Pancreas (tissue), 10 donors: ENCODE measurements at regions not wholly inside any gene's neighbourhood (a gene's known extent, or its start where the extent isn't known, plus 50 kb on each side); places are given as distances from the start of the nearest gene placed in this dataset.

Source experiments
- ATAC-seq, 4 donors: fragments of 200-7000 bp; cut with Tn5 transposase; one replicate each; pipeline versions ENCODE4 v1.8.0 to v1.9.1; 2020; ENCODE audit warnings: mild to moderate bottlenecking in 4 of 4, moderate library complexity in 4 of 4
- DNase-seq, 6 donors: peaks; one replicate each; pipeline ENCODE4 v3.0.0-alpha.2; 2020
- FAIRE-seq: peaks from 2 replicates; lab custom pipeline; 2012; peaks lifted over from hg19 to GRCh38; lab: Jason Lieb, UNC
- H3K27ac ChIP-seq, 4 donors: fragments of 200-600 bp; sonication (generic); 1 replicate in 3 of 4; 2 replicates in 1 of 4; pipeline versions ENCODE4 v1.5.0 to v1.8.0; 2020
- H3K27me3 ChIP-seq, 4 donors: fragments of 200-600 bp; one replicate each; pipeline ENCODE4 v1.8.0; 2021
- H3K36me3 ChIP-seq, 3 donors: fragments of 200-600 bp; sonication (generic) in 1 of 3; one replicate each; pipeline versions ENCODE4 v1.5.0 to v1.8.0; 2020 to 2021
- H3K4me1 ChIP-seq, 3 donors: fragments of 200-600 bp; one replicate each; pipeline ENCODE4 v1.8.0; 2021
- H3K4me3 ChIP-seq, 4 donors: fragments of 200-600 bp; sonication (generic) in 2 of 4; one replicate each; pipeline versions ENCODE4 v1.5.0 to v1.8.0; 2020 to 2021
- H3K9me3 ChIP-seq, 4 donors: fragments of 200-600 bp; one replicate each; pipeline ENCODE4 v1.8.0; 2021
- WGBS, 2 donors: extraction: QIAGEN DNeasy Blood & Tissue Kit; methylation state at CpG; one replicate each; pipeline ENCODE4 v1.1.7; 2013; 5-methylcytosine and 5-hydroxymethylcytosine counted together
- intact Hi-C, 3 donors: fragments of 100-400 bp; cut with DNase I; formaldehyde crosslinking; loops; one replicate each; pipeline versions ENCODE4 v1.11.1 to v1.14.2; 2022
- TF ChIP-seq, protein P1 (sequence below), 4 donors: fragments of 200-600 bp; sonication (generic) in 3 of 4; IDR thresholded peaks; one replicate each; pipeline versions ENCODE4 v1.5.0 to v1.8.0; 2021; ENCODE audit warnings: antibody characterized with exemption in 4 of 4
- donor health status: healthy with polysubstance abuse.
- donor health status: DM: no; HTN: no; CAD: no; lungs with moderate emphysema.
- donor health status: DM: no; HTN: no; CAD: no.
- donor health status: control.
- donor health status: control.
- donor health status: Bipolar disorder and iron deficiency.
- donor health status: DM: yes; HTN: yes; CAD: no.
- donor health status: DM: no; HTN: no; CAD: no.
- donor health status: DM: no; HTN: no; CAD: no.
- donor health status: DM: yes; HTN: yes; CAD: no.

DNA sequence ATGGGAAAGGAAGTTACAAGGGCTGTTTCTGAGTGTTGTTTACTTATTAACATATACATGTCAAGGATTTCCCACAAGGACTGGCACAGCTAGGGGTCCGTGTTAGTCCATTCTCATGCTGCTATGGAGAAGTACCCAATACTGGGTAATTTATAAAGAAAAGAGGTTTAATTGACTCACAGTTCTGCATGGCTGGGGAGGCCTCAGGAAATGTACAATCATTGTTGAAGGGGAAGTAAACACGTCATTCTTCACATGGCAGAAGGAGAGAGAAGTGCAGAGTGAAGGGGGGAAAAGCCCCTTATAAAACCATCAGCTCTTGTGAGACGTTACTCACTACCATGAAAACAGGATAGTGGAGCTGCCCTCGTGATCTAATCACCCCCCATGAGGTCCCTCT is 128.9 kb upstream of the CELF4 start:
- H3K27ac ChIP-seq: no peak overlapping the region
- no peaks in the 10 kb centered on the region for H3K27me3 ChIP-seq
- H3K4me1 ChIP-seq: no peaks in the 10 kb centered on the region
- DNase-seq (no peak), ATAC-seq (no peak), FAIRE-seq (no peak)
- TF ChIP-seq, protein P1, sequence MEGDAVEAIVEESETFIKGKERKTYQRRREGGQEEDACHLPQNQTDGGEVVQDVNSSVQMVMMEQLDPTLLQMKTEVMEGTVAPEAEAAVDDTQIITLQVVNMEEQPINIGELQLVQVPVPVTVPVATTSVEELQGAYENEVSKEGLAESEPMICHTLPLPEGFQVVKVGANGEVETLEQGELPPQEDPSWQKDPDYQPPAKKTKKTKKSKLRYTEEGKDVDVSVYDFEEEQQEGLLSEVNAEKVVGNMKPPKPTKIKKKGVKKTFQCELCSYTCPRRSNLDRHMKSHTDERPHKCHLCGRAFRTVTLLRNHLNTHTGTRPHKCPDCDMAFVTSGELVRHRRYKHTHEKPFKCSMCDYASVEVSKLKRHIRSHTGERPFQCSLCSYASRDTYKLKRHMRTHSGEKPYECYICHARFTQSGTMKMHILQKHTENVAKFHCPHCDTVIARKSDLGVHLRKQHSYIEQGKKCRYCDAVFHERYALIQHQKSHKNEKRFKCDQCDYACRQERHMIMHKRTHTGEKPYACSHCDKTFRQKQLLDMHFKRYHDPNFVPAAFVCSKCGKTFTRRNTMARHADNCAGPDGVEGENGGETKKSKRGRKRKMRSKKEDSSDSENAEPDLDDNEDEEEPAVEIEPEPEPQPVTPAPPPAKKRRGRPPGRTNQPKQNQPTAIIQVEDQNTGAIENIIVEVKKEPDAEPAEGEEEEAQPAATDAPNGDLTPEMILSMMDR (IDR thresholded peaks at IDR 0.05): no peak
- intact Hi-C loops: no loop called here
- no peak overlapping the region for H3K4me3 ChIP-seq
- H3K36me3 ChIP-seq: no peaks in the 10 kb centered on the region
- 33 to 44% methylated on average over 4 of the region's 4 CpGs for WGBS, 2 donors
- H3K9me3 ChIP-seq: no peaks in the 10 kb centered on the region

DNA sequence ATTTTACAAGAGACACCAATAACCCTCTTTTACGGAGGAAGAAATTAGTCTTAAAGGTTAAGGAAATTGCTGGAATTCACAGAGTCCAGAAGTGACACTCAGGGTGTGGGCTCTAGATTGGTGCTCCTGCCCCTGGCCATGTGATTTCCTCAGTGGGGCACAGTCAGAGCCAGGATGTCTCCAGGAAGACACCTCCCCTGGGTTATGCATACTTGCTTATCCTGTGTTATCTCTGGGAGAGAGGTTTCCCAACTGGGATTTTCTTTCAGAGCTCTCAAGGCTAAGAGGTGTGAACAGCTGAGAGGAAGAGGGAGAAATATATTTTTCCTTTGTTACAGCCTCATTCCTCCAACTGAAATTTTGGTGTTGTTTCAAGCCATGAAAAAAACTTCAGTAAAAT is 125.6 kb upstream of the CELF4 start:
- TF ChIP-seq, protein P1 (IDR thresholded peaks at IDR 0.05): no peak
- no peaks in the 10 kb centered on the region for H3K27me3 ChIP-seq
- no peaks in the 10 kb centered on the region for H3K9me3 ChIP-seq
- DNase-seq (no peak), ATAC-seq (no peak), FAIRE-seq (no peak)
- H3K27ac ChIP-seq: no peak overlapping the region
- WGBS, 2 donors: 81 to 85% methylated on average over 1 of the region's 1 CpG
- intact Hi-C loops: no loop called here
- no peaks in the 10 kb centered on the region for H3K36me3 ChIP-seq
- H3K4me1 ChIP-seq: no peaks in the 10 kb centered on the region
- no peak overlapping the region for H3K4me3 ChIP-seq

DNA sequence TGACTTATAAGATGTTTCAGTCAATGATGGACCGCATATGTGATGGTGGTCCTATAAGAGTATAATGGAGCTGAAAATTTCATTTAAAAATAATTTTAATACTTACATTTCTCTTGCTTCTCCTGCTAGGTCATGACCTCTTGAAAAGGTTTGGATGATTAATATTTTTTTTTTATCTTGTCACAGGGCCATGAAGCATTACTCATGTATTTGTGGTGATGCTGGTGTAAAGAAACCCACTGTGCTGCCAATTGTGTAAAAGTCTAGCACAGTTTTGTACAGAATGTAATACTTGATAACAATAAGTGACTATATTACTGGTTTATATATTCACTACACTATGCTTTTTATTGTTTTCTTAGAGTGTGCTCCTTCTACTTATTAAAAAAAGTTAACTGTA is 124.2 kb upstream of the CELF4 start:
- 88 to 91% methylated on average over 1 of the region's 1 CpG for whole genome bisulfite sequencing, 2 donors
- Histone ChIP-seq H3K27ac (no peak overlapping the region), H3K27me3 (no peaks in the 10 kb centered on the region), H3K36me3 (no peaks in the 10 kb centered on the region), H3K4me1 (no peaks in the 10 kb centered on the region), H3K9me3 (no peaks in the 10 kb centered on the region), H3K4me3 (no peak overlapping the region)
- DNase-seq (no peak), ATAC-seq (no peak), FAIRE-seq (no peak)
- TF ChIP-seq, protein P1 (IDR thresholded peaks at IDR 0.05): no peak
- intact Hi-C loops: no loop called here

DNA sequence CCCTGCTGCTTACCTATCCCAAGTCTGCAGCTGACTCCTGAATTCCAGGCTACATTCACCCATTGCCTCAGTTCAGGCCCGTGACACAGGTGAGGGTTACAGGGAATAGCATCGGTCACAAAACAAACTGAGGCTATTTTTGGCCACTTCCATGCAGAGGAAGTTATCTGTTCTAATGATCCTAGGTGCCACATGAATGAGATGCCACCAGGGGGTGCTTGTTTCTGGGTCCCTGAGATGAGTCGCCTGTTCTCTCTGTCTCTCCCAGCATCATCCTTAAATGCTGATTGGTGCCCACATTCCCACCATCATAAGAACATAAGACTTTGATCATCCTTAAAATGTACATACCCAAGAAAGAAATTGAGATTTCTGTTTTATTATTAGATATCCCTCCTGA is 119.0 kb upstream of the CELF4 start:
- Histone ChIP-seq H3K9me3 (no peaks in the 10 kb centered on the region), H3K4me3 (no peak overlapping the region), H3K27me3 (no peaks in the 10 kb centered on the region), H3K27ac (no peak overlapping the region), H3K36me3 (no peaks in the 10 kb centered on the region), H3K4me1 (no peaks in the 10 kb centered on the region)
- DNase-seq (no peak), FAIRE-seq (no peak), ATAC-seq (no peak)
- intact Hi-C loops: no loop called here
- WGBS, 2 donors: 50 to 58% methylated on average over 3 of the region's 3 CpGs
- TF ChIP-seq, protein P1 (IDR thresholded peaks at IDR 0.05): no peak

DNA sequence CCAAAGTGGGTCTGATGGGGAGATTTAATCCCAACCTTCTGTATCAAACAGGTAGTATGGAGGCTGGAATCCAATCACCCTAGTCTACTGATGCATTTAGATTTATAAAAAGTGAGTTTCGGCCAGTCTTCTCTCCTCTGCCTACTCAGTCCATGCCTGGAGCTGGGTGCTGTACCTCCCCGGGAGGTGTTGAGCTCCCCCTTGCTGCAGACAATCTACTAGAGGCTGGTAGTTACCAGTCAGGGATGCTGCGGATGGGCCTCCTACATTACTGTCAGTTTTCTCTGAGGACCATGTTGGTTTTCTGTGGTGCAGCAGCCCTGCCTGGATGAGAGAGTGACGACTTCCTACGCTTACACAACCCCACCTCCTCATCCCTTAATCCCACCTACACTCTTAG is 118.6 kb upstream of the CELF4 start:
- TF ChIP-seq, protein P1 (IDR thresholded peaks at IDR 0.05): no peak
- H3K4me3 ChIP-seq: no peak overlapping the region
- H3K9me3 ChIP-seq: no peaks in the 10 kb centered on the region
- ATAC-seq: no peak
- no peak for FAIRE-seq
- H3K4me1 ChIP-seq: no peaks in the 10 kb centered on the region
- H3K36me3 ChIP-seq: no peaks in the 10 kb centered on the region
- DNase-seq: no peak
- no peaks in the 10 kb centered on the region for H3K27me3 ChIP-seq
- no peak overlapping the region for H3K27ac ChIP-seq
- intact Hi-C loops: no loop called here
- 66 to 68% methylated on average over 5 of the region's 5 CpGs for WGBS, 2 donors
